Retinal pigment epithelial cell (primary cell): ENCODE measurements at regions not wholly inside any gene's neighbourhood (a gene's known extent, or its start where the extent isn't known, plus 50 kb on each side); places are given as distances from the start of the nearest gene placed in this dataset.
"Not testable (repeated sequence)": the region's sequence is repeated elsewhere in the genome, so short reads cannot be mapped to it uniquely, and the experiment has no call there.

Experiments
- DNase-seq: peaks from one replicate; pipeline ENCODE4 v3.0.0-alpha.2; 2010; ENCODE audit warnings: low read depth
- H3K4me3 ChIP-seq: 2 replicates; pipeline ENCODE4 v1.5.1; 2011; ENCODE audit warnings: mild to moderate bottlenecking, low read length, control low read depth, moderate library complexity
- CTCF ChIP-seq: conservative IDR thresholded peaks from 2 replicates; pipeline ENCODE4 v1.5.1; 2011; ENCODE audit warnings: low read depth, low read length, control low read depth, inconsistent platforms

GRCh38 chr9:74133921-74134320 lies 363.2 kb upstream of the RORB start:
- no peak for DNase-seq
- TF ChIP-seq CTCF: no peak
- H3K4me3 ChIP-seq: no peak overlapping the region

- no peak overlapping the region for H3K4me3 ChIP-seq
- DNase-seq: no peak
- no peak for TF ChIP-seq CTCF
These were observed 359.0 kb upstream of the RORB start for GRCh38 chr9:74138182-74138581.

GRCh38 chr9:74140141-74140540 lies 357.0 kb upstream of the RORB start:
- H3K4me3 ChIP-seq: no peak overlapping the region
- TF ChIP-seq CTCF: no peak
- DNase-seq: no peak

- H3K4me3 ChIP-seq: no peak overlapping the region
- DNase-seq: no peak
- no peak for TF ChIP-seq CTCF
These were observed 349.2 kb upstream of the RORB start for GRCh38 chr9:74147906-74148305.

- TF ChIP-seq CTCF: no peak
- no peak for DNase-seq
- no peak overlapping the region for H3K4me3 ChIP-seq
These were observed 324.3 kb upstream of the RORB start for GRCh38 chr9:74172874-74173273.

- H3K4me3 ChIP-seq: no peak overlapping the region
- no peak for TF ChIP-seq CTCF
- DNase-seq: no peak
These were observed 323.9 kb upstream of the RORB start for GRCh38 chr9:74173284-74173683.

- not testable (repeated sequence) for DNase-seq, H3K4me3 ChIP-seq
These were observed 299.4 kb upstream of the RORB start for GRCh38 chr9:74197771-74198170.

- DNase-seq: no peak
- H3K4me3 ChIP-seq: no peak overlapping the region
- TF ChIP-seq CTCF: peak; percentile 2
These were observed 292.1 kb upstream of the RORB start for GRCh38 chr9:74205056-74205455.
